UCSD-AML1 (cell line): ENCODE measurements at regions not wholly inside any gene's neighbourhood (a gene's known extent, or its start where the extent isn't known, plus 50 kb on each side); places are given as distances from the start of the nearest gene placed in this dataset.
"Not testable (repeated sequence)": the region's sequence is repeated elsewhere in the genome, so short reads cannot be mapped to it uniquely, and the experiment has no call there.

Experiments used
- DNase-seq: peaks from one replicate; lab custom pipeline; 2025; ENCODE audit not compliant: unreplicated experiment; lab: John Stamatoyannopoulos, UW

DNA sequence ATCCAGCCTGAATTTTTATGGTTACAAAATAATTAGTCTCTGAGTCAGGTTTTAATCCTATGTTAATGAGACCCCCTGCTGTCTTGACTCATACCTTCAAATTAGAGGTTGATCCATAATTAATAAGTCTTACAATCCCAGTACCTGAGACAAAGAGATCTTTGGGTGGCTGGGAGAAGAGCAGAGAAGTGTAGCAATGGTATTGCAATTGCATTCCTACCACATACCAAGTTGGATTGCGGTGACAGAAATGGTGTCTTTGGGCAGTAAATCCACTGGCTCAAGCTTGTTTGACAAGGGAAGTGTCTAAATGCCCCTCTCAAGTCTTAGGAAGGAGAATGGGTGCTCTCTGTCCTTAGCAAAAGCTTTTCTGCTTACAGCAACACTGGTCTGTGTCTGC lies 150.4 kb downstream of the BTBD3 start:
- no peak for DNase-seq

DNA sequence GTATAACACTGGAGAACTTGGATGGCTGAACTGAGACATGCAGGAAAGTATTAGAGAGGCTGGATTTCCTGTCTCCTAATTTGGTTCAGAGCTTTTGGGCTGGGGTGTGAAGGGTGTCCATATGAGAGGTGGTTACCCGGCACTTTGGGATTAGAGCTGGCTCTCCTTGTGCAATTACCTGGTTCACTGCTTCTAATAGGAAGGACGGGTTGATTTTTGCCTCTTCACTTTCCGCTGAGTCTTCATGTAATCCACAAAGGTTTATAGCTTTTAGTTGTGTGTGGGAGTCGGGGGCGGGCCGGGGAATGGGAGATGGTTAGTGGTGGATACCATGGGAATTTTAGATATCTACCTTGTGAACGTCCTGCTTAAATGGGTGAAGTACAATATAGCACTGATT lies 151.5 kb downstream of the BTBD3 start:
- DNase-seq: no peak

DNA sequence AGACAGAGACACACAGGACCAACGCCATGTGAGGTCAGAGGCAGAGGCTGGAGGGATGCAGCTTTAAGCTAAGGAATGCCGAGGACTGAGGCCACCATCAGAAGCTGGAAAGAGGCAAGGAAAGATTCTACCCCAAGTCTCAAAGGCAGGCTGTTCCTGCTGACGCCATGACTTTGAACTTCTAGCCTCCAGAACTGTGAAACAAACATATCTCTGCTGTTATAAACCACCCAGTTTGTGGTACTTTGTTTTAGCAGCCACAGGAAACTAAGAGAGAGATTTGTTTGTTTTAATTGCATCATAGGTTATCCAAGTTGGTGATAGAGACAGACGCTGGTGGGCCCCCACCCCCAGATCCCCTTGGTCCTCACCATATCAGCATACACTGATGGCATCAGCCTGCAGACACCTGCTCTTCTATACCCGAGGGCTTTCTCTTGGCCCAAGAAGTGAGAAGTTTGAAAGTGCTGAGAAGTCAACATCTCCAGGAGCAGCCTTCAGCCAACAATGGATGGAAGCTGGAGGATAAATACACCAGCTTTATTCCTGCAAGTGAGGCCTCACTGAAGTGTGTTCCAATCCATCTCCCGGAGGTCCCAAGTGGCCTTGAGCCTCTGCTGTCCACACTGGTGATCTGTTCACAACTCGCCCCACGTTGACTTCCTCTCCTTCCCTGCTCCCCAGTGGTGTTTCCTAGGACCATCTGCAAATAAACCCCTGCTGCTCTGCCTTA lies 154.7 kb downstream of the BTBD3 start:
- no peak for DNase-seq

DNA sequence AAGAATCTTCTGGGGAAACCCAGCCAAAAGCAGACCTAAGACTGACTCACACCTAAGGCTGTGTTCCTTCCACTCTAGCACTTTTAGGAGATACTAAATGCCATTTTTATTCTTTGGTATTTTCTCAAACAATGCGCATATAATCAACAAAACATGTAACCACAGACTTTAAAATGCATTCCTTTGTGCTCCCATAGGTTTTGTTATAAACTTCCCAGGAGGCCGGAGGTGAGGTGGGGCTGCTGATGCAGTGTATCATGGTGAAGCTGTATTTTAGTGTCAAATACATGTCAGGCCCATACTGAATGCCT lies 155.2 kb downstream of the BTBD3 start:
- DNase-seq: no peak

DNA sequence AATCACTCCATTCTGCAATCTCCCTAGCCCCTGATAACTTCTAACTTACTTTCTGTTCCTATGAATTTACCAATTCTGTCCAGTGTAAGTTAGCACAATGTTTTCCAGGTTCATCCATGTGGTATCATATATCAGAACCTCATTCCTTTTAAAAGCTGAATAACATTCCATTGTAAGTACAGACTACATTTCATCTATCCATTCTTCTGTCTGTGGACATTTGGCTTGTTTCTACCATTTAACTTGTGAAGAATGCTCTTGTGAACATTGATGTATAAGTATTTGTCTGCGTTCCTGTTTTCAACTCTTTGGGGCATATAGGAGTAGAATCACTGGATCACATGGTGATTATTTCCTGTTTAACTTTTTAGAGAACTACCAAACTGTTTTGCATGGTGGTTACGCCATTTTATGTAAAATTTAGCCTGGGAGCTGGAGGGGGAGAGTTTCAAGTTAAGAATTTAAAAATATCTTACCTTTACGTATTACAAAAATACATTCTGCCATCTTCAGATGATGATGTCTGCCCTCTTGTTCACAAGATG lies 156.5 kb downstream of the BTBD3 start:
- DNase-seq: no peak

DNA sequence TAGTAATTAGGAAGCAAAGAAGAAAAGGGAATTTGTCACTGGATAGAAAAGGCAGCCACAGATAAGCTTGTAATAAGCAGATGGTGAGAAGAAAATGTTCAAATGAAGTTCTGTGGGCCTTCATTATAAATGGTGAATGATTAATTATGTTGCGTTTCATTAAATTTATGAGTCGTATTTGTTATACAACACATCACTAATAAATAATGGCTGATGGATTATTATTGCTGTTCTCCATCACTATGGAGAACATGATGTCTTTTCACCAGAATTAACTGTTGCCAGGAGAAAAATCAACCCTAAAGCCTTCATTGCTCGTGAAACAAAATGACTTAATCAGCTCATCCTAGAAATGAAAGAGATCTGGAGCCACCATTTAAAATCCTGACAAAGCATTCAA lies 158.5 kb downstream of the BTBD3 start:
- no peak for DNase-seq

DNA sequence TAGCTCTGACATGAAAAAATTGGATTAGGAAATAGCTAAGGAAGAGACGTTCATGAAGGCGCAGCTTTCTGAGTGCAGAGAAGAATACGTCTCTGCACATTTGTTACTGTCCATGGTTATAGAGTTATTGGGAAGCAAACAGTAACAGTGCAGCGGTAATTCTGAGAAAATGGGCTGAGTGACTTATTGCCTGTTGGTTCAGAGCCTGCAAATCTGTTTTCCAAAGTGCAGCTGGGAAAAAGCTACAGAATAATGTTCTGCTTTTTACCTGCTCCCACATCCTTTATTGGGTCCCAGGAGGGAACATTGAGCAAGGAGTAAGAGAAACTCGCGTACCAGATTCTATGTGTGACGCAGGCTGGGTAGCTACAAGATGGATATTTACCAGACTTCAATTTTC lies 160.2 kb downstream of the BTBD3 start:
- DNase-seq: no peak

DNA sequence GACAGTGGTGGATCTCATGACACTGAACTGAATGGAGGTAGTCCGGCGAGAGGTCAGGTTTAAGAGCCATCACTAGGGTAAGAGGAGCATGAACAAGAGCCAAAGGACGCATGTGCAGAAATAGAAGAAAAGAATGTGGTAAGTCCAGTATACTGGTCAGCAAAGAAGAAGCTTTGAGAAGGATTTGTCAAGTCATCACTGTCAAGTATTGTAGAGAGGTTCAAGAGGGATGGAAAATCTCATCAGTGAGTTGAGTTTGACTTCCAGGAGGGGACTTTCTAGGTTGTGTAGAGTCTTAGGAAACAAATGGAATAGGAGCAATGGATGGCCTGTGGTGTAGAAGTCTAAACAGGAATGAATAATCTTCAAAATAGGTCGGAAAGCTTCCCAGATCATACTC lies 161.8 kb downstream of the BTBD3 start:
- DNase-seq: no peak

DNA sequence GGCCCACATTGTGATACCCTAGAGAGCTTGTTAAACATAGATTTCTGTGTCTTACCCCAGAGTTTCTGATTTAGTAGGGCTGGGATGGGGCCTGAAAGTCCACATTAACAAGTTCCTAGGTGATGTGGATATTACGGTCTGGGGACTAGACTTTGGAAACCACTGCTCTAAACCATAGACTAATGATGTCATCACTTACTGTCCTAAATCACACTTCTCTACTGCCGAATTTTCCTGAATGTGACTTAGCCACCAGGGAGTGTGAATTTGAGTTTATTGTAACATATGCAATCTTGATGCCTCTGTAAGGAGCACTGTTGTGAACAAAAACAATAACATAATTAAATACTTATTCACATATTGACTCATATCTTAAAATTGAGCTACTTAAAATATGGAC lies 165.6 kb downstream of the BTBD3 start:
- DNase-seq: no peak

DNA sequence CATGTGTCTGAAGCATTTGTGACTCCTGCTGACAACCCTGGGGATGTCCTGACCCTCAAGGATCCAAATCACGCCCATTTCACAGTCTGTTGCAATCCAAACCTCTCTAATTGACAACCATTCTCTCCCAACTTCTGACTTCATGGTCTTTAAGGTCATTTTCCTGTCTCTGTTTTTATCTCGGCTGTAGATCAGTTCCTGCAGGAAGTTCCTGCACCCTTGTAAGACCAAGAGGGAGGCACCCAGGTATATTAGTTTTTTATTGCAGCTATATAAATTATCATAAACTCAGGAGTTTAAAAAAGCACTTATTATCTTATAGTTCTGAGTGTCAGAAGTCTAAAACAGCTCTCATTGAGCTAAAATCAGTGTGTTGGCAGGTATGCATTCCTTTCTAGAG lies 166.8 kb downstream of the BTBD3 start:
- no peak for DNase-seq

DNA sequence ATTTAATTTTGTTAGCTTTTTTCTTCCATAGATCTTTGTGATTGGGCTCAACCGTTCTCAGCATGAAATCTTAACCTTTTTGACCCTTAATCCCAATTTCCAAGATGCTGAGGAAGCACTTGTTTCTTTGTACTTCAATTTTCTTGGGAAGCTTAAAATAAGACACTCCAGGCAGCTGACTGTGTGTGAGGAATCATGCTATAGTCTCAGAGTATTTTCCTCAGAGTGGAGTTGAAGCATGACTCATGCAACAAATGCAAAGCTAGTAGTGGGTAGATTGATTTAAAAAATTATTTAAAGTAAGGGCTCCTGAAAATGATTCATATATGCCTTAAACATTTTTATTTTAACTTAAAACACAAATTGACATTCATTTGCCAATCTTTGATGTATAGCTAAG lies 168.7 kb downstream of the BTBD3 start:
- no peak for DNase-seq

DNA sequence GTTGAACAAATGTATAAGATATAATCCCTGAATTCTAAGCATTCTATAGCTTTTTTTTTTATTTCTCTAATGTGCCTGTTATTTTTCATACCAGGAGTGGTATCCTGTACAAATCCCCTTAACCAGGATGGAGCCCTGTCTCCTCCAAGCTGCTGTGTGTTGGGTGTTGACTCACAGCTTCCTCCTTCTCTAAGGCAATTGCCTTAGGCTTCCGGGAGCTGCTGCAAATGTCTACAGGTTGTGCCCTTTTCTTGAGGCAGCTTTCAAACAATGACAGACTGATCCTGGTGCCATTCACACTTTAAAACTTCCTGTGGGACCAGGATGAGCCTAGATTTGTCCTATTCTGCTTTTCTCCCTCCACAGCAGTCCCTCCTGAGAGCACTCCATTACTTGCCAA lies 173.2 kb downstream of the BTBD3 start:
- DNase-seq: peak; percentile 28

DNA sequence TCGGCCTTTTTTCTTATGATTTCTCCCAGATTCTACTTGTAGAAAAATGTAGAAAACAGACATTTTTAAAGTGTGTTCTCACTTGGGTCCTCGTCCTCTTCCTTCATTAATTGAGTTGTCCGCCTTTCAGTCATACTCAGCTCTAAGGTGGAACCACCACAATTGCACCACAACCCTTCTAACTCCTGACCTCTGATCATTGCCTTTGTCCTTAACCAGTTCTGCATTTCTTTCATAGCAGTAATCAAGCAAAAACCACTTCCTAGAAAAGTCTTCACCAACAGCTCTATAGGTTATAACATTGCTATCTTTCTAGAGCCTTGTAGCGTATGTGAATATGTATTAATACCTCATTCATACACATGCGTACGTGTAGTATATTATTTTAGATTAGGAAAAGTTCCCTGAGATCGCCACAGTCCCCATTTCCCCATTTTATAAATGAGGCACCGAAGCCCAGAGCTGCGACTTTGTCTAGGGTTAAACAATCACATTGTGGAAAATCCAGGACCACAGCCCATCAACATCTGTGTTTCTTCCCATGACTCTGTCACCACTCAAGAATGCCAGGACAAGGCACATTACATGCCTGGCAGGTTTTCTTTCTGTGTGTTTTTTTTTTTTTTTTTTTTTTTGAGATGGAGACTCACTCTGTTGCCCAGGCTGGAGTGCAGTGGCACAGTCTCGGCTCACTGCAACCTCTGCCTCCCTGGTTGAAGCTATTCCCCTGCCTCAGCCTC lies 175.5 kb downstream of the BTBD3 start:
- no peak for DNase-seq

DNA sequence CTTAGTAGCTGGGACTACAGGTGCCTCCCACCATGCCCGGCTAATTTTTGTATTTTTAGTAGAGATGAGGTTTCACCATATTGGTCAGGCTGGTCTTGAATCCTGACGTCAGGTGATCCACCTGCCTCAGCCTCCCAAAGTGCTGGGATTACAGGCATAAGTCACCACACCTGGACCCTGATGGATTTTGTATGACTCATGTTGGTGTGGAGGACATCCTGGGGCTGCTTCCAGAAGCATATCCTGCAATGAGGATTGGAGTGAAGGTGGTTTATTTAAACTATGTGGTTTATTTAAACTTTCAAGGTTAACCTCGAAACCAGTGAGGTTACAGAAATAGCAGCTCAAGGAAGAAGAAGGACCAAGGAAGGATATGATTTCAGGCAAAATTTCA lies 176.1 kb downstream of the BTBD3 start:
- not testable (repeated sequence) for DNase-seq

DNA sequence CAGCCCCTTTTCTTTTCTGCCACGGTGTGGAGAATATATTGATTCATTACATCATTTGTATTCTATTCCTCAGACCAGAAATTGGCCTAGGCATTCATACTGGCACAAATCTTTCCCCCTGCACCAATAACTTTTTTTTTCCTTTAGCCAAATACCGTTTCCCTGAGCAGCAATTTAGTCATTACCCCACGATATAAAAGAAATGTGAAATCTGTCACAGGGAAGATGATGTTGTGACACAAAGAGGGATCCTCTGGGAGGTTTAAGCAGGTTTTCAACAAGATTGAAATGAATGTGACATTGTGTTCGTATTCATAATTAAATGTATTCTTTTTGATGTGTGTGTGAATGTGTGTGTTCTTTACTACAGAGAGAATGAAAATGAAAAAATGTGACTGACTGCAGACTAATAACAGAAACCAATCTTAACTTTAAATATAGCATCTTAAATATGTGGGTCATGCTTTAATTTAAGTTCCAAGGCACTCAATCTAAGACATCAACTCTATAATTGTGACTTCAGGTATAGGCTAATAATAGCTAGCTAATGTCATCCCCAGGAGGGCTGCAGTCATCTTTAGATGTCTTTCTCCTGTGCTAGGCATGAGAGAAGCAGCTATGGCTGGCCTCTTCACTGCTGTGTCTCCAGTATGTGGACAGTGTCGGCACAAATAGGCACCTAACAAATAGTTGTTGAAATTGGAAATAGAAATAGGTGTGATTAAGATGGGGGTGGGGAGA lies 177.7 kb downstream of the BTBD3 start:
- DNase-seq: no peak

DNA sequence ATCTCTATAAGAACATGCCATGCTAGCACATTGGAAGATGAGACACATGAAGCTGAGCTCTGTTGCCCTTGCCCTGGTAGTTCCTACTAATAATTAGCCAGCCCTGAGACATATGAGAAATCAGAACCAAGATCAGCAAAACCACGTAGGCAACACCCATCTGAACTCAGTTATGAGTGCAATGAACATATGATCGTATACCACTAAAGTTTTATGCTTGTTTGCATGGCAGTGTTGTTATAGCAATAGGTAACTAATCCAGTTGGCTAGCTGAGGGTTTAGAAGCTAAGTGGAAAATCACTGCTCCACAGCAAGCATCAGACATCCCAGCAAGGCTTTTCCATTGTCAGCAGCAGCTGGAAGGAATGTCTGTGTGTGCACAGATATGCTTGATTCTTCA lies 180.7 kb downstream of the BTBD3 start:
- no peak for DNase-seq

DNA sequence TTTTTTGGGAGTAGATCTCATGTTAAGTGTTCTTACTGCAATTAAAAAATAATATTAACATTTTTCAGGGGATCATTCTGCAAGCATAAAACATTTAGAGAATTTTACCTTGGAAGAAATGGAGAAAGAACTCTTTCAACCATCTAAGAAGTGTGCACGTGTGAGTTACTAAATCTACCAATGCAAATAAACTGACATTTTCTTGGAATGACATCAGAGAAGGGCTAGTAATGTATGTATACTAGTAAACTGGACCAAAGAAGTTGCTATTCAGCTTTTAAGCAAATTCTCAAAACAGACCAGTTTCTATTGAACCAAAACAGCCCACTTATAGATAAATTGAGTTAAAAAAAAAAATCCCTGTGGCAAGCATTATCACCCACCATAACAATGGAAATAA lies 191.2 kb downstream of the BTBD3 start:
- no peak for DNase-seq

DNA sequence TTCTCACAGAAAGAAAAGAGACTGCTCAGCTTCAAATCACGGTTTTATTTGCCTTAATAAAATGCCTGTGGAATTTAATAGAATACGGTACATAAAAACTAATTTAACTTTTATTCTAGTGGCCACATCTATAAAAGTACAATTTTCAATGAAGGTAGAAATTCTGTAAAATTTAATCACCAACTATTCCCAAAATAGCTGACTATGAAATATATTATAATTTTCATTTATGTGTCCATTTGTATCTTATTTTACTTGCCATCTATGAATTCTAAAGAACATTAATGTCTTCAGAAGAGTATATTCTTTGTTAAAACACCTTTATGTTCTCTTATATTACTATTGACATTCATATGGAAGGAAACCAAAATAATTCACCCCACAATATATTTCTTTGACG lies 192.6 kb downstream of the BTBD3 start:
- DNase-seq: no peak

DNA sequence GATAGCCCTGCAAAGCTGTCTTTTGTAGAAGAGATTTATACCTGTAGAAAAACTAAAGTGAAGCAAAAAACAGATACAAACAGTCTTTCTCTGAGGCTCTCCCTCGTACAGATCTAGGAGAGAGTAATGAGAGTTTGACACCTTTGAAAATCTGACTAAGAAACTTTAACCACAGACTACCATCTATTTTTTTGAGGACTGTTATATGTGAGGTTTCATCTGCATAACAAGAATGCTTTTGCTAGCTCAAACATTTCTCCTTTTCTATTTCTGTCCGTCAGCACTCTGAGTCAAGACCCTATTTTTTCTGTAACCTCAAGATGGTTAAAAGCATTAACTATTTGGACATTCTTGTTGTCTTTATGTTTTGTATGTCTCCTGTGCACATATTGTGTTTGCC lies 193.0 kb downstream of the BTBD3 start:
- no peak for DNase-seq

DNA sequence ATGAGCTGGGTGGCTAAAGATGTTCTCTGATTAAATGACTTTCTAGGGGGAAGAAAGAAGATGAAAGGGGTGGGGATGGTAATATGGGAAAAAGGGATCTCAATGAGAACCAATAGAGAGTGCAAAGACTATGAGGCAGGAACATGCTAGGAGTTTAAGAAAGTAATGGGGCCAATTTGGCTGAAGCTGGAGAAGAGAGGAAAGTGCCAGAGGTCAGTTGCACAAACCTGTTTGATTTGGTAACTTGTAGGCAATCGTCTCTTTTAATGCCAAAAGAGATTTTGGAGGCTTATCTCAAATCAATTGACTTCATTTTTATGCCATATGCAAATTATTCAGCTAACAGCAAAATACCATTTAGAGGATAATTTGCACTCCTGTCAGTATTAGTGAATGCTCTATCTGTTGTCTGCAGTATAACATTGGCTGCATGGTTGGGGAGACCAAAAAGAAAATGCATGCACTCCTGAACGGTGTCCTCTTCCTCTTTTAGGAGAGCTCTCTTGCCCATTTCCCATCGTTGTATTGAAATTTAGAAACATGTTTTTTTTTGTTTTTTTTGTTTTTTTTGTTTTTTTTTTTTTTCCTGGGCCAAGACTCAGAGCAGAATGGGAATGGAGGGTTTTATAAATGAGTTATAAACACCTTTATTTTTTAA lies 193.9 kb downstream of the BTBD3 start:
- no peak for DNase-seq

DNA sequence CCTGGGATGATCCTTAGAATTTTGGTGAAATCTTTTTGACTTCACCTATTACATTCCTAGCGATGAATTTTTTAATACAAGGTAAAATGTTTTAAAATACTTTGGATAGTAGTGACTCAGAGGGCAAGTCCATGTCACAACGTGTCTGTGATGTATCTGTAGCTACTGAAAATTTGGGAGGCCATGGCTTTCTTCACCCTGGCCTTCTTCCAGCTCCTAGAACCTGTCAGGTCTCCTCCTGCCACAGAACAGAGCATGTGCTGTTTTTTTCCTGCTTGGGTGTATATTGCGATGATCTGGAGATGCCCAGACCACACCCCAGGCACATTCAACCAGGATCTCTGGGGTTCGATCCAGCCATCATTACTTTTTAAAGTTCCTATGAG lies 194.4 kb downstream of the BTBD3 start:
- DNase-seq: no peak

DNA sequence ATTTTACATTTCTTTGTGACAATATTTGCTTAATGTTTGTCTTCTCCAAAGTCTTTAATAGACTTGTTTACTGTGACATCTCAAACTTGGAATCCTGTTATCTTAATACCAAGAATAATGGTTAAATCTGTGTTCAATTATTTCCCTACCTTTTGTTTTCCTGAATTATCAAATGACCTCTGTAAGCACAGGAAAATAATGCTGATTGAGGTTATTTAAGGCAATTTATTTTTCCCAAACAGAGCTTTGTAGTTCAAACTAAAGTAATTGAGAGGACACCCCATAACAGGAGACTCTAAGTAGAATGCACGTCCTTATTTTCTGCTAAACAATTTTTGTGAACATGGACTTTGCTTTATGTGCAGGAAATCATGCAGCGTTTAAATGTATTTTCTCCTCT lies 195.0 kb downstream of the BTBD3 start:
- no peak for DNase-seq
